CD4-positive, alpha-beta T cell treated with Interleukin-12 subunit alpha and Interleukin-12 subunit beta, for 1 hour (primary cell): ENCODE measurements at regions not wholly inside any gene's neighbourhood (a gene's known extent, or its start where the extent isn't known, plus 50 kb on each side); places are given as distances from the start of the nearest gene placed in this dataset.
"Not testable (repeated sequence)": the region's sequence is repeated elsewhere in the genome, so short reads cannot be mapped to it uniquely, and the experiment has no call there.

Experiments
- DNase-seq: peaks from one replicate; pipeline ENCODE4 v3.0.0-alpha.2; 2020

GRCh38 chr1:58836408-58836807, 52.6 kb upstream of the JUN start:
- DNase-seq = no peak

GRCh38 chr1:58837886-58838285, 54.0 kb upstream of the JUN start:
- no peak for DNase-seq

- DNase-seq = no peak
These were observed 55.4 kb upstream of the JUN start for GRCh38 chr1:58839147-58839795.

GRCh38 chr1:58839846-58840835, 56.3 kb upstream of the JUN start:
- no peak for DNase-seq

- peak; percentile 33 for DNase-seq
These were observed 57.6 kb upstream of the JUN start for GRCh38 chr1:58841455-58841854.

GRCh38 chr1:58842941-58843340, 59.1 kb upstream of the JUN start:
- DNase-seq = no peak

- no peak for DNase-seq
These were observed 60.3 kb upstream of the JUN start for GRCh38 chr1:58844176-58844575.

GRCh38 chr1:58845942-58846341, 62.1 kb upstream of the JUN start:
- no peak for DNase-seq

GRCh38 chr1:58848818-58849411, 65.1 kb upstream of the JUN start:
- no peak for DNase-seq

GRCh38 chr1:58849551-58849950, 65.7 kb upstream of the JUN start:
- no peak for DNase-seq

- DNase-seq = no peak
These were observed 66.8 kb upstream of the JUN start for GRCh38 chr1:58850636-58851035.

GRCh38 chr1:58852731-58853485, 69.1 kb upstream of the JUN start:
- no peak for DNase-seq

- no peak for DNase-seq
These were observed 70.7 kb upstream of the JUN start for GRCh38 chr1:58854576-58854975.

GRCh38 chr1:58855274-58856165, 71.7 kb upstream of the JUN start:
- no peak for DNase-seq

GRCh38 chr1:58856281-58856680, 72.4 kb upstream of the JUN start:
- DNase-seq = not testable (repeated sequence)

GRCh38 chr1:58857680-58858673, 74.1 kb upstream of the JUN start:
- DNase-seq = peak; percentile 20

GRCh38 chr1:58859769-58860485, 76.1 kb upstream of the JUN start:
- DNase-seq = no peak

- DNase-seq = no peak
These were observed 77.2 kb upstream of the JUN start for GRCh38 chr1:58861076-58861475.

GRCh38 chr1:58861506-58861905, 77.7 kb upstream of the JUN start:
- DNase-seq = no peak
